ENCODE measurements at regions not wholly inside any gene's neighbourhood (a gene's known extent, or its start where the extent isn't known, plus 50 kb on each side); places are given as distances from the start of the nearest gene placed in this dataset.

- TF ChIP-seq CTCF (IDR thresholded peaks at IDR 0.05): no peak
- no peak overlapping the region for H3K9ac ChIP-seq (ENCODE audit: low read depth in 2 of 2, low read length in 2 of 2)
- H3K27ac ChIP-seq: no peak overlapping the region
- no peak overlapping the region for H3K4me3 ChIP-seq
- no peaks in the 10 kb centered on the region for H3K36me3 ChIP-seq
- no peak for DNase-seq
- no peaks in the 10 kb centered on the region for H3K27me3 ChIP-seq
- no peaks in the 10 kb centered on the region for H3K9me3 ChIP-seq
- intact Hi-C loops (cut with DNase I): no loop called here
- H3K4me1 ChIP-seq: no peaks in the 10 kb centered on the region
Measured at GRCh38 chr1:222441066-222441465, 106.8 kb downstream of the HHIPL2 start.

- no peaks in the 10 kb centered on the region for H3K27me3 ChIP-seq
- intact Hi-C loops (cut with DNase I): no loop called here
- no peaks in the 10 kb centered on the region for H3K36me3 ChIP-seq
- no peak overlapping the region for H3K4me3 ChIP-seq
- H3K9ac ChIP-seq (ENCODE audit: low read depth in 2 of 2, low read length in 2 of 2): no peak overlapping the region
- DNase-seq: no peak
- no peak for TF ChIP-seq CTCF (IDR thresholded peaks at IDR 0.05)
- H3K9me3 ChIP-seq: no peaks in the 10 kb centered on the region
- no peak overlapping the region for H3K27ac ChIP-seq
- no peaks in the 10 kb centered on the region for H3K4me1 ChIP-seq
Measured at GRCh38 chr1:222424826-222425225, 123.1 kb downstream of the HHIPL2 start.

GRCh38 chr1:222421380-222421779 lies 126.5 kb downstream of the HHIPL2 start:
- no peak for TF ChIP-seq CTCF (IDR thresholded peaks at IDR 0.05)
- Histone ChIP-seq H3K4me1 (no peaks in the 10 kb centered on the region), H3K9me3 (no peaks in the 10 kb centered on the region), H3K4me3 (no peak overlapping the region), H3K36me3 (no peaks in the 10 kb centered on the region), H3K27ac (no peak overlapping the region), H3K27me3 (no peaks in the 10 kb centered on the region), H3K9ac (ENCODE audit: low read depth in 2 of 2, low read length in 2 of 2) (no peak overlapping the region)
- intact Hi-C loops (cut with DNase I): no loop called here
- no peak for DNase-seq

GRCh38 chr1:222420633-222421032 lies 127.3 kb downstream of the HHIPL2 start:
- H3K27me3 ChIP-seq: no peaks in the 10 kb centered on the region
- H3K9ac ChIP-seq (ENCODE audit: low read depth in 2 of 2, low read length in 2 of 2): no peak overlapping the region
- H3K36me3 ChIP-seq: no peaks in the 10 kb centered on the region
- H3K4me1 ChIP-seq: no peaks in the 10 kb centered on the region
- no peak for TF ChIP-seq CTCF (IDR thresholded peaks at IDR 0.05)
- DNase-seq: no peak
- H3K27ac ChIP-seq: no peak overlapping the region
- H3K9me3 ChIP-seq: no peaks in the 10 kb centered on the region
- H3K4me3 ChIP-seq: no peak overlapping the region
- intact Hi-C loops (cut with DNase I): no loop called here

GRCh38 chr1:222418654-222419053 lies 129.2 kb downstream of the HHIPL2 start:
- no peak overlapping the region for H3K9ac ChIP-seq (ENCODE audit: low read depth in 2 of 2, low read length in 2 of 2)
- intact Hi-C loops (cut with DNase I): no loop called here
- no peak for DNase-seq
- H3K27ac ChIP-seq: no peak overlapping the region
- no peaks in the 10 kb centered on the region for H3K4me1 ChIP-seq
- no peaks in the 10 kb centered on the region for H3K27me3 ChIP-seq
- H3K9me3 ChIP-seq: no peaks in the 10 kb centered on the region
- TF ChIP-seq CTCF (IDR thresholded peaks at IDR 0.05): no peak
- H3K36me3 ChIP-seq: no peaks in the 10 kb centered on the region
- no peak overlapping the region for H3K4me3 ChIP-seq

GRCh38 chr1:222417264-222417663 lies 130.6 kb downstream of the HHIPL2 start:
- H3K4me3 ChIP-seq: no peak overlapping the region
- H3K9me3 ChIP-seq: no peaks in the 10 kb centered on the region
- no peak overlapping the region for H3K27ac ChIP-seq
- H3K27me3 ChIP-seq: no peaks in the 10 kb centered on the region
- intact Hi-C loops (cut with DNase I): no loop called here
- TF ChIP-seq CTCF (IDR thresholded peaks at IDR 0.05): no peak
- H3K36me3 ChIP-seq: no peaks in the 10 kb centered on the region
- H3K9ac ChIP-seq (ENCODE audit: low read depth in 2 of 2, low read length in 2 of 2): no peak overlapping the region
- H3K4me1 ChIP-seq: no peaks in the 10 kb centered on the region
- no peak for DNase-seq
